HEK293T (cell line): ENCODE measurements at regions not wholly inside any gene's neighbourhood (a gene's known extent, or its start where the extent isn't known, plus 50 kb on each side); places are given as distances from the start of the nearest gene placed in this dataset.

Experiments
- ARNT ChIP-seq: fragments of 450-650 bp; IDR thresholded peaks from 2 replicates; pipeline ENCODE4 v1.6.1; 2017; ENCODE audit warnings: mild to moderate bottlenecking
- BHLHE40 ChIP-seq: fragments of 450-650 bp; IDR thresholded peaks from 2 replicates; pipeline ENCODE4 v1.6.1; 2016; ENCODE audit warnings: mild to moderate bottlenecking, moderate library complexity, borderline replicate concordance
- CTBP1 ChIP-seq: fragments of 450-650 bp; IDR thresholded peaks from 2 replicates; pipeline ENCODE4 v1.6.1; 2016; ENCODE audit warnings: borderline replicate concordance
- ELF4 ChIP-seq: fragments of 450-650 bp; IDR thresholded peaks from 2 replicates; pipeline ENCODE4 v1.6.1; 2017; ENCODE audit warnings: antibody characterized with exemption
- FOXA1 ChIP-seq: fragments of 450-650 bp; IDR thresholded peaks from 2 replicates; pipeline ENCODE4 v1.6.1; 2016; ENCODE audit warnings: mild to moderate bottlenecking
- FOXK2 ChIP-seq: fragments of 450-650 bp; IDR thresholded peaks from 2 replicates; pipeline ENCODE4 v1.6.1; 2016; ENCODE audit warnings: mild to moderate bottlenecking
- FOXM1 ChIP-seq: fragments of 450-650 bp; IDR thresholded peaks from 2 replicates; pipeline ENCODE4 v1.6.1; 2017; ENCODE audit warnings: mild to moderate bottlenecking, borderline replicate concordance
- HDGF ChIP-seq: fragments of 450-650 bp; IDR thresholded peaks from 2 replicates; pipeline ENCODE4 v1.6.1; 2017; ENCODE audit warnings: antibody characterized with exemption, borderline replicate concordance
- L3MBTL2 ChIP-seq: fragments of 450-650 bp; conservative IDR thresholded peaks from 2 replicates; pipeline ENCODE4 v1.6.1; 2016; ENCODE audit warnings: mild to moderate bottlenecking
- NFRKB ChIP-seq: fragments of 450-650 bp; IDR thresholded peaks from 2 replicates; pipeline ENCODE4 v1.6.1; 2016; ENCODE audit warnings: mild to moderate bottlenecking, moderate library complexity
- PKNOX1 ChIP-seq: fragments of 450-650 bp; IDR thresholded peaks from 2 replicates; pipeline ENCODE4 v1.6.1; 2016
- SP1 ChIP-seq: fragments of 450-650 bp; IDR thresholded peaks from 2 replicates; pipeline ENCODE4 v1.6.1; 2017
- SUZ12 ChIP-seq: fragments of 450-650 bp; IDR thresholded peaks from 2 replicates; pipeline ENCODE4 v1.6.1; 2016; ENCODE audit warnings: mild to moderate bottlenecking
- ZNF384 ChIP-seq: fragments of 450-650 bp; IDR thresholded peaks from 2 replicates; pipeline ENCODE4 v1.6.1; 2016

GRCh38 chr10:117860135-117860534 is 186.6 kb downstream of the RAB11FIP2 start:
- TF ChIP-seq BHLHE40 (no peak), SP1 (no peak), FOXA1 (no peak), ZNF384 (no peak), ARNT (no peak), ELF4 (no peak), FOXM1 (no peak), CTBP1 (no peak), HDGF (no peak), NFRKB (no peak), SUZ12 (no peak), FOXK2 (no peak), L3MBTL2 (no peak), PKNOX1 (no peak)
